IPS-NIHi11 (cell line): ENCODE measurements at regions not wholly inside any gene's neighbourhood (a gene's known extent, or its start where the extent isn't known, plus 50 kb on each side); places are given as distances from the start of the nearest gene placed in this dataset.
"Not testable (repeated sequence)": the region's sequence is repeated elsewhere in the genome, so short reads cannot be mapped to it uniquely, and the experiment has no call there.

Experiments
- DNase-seq: peaks from one replicate; pipeline ENCODE4 v3.0.0; 2012; ENCODE audit warnings: mixed read lengths, low spot score

GRCh38 chr10:8128511-8128910, 74.0 kb downstream of the GATA3 start:
- no peak for DNase-seq

GRCh38 chr10:8129438-8129837, 75.0 kb downstream of the GATA3 start:
- no peak for DNase-seq

DNA sequence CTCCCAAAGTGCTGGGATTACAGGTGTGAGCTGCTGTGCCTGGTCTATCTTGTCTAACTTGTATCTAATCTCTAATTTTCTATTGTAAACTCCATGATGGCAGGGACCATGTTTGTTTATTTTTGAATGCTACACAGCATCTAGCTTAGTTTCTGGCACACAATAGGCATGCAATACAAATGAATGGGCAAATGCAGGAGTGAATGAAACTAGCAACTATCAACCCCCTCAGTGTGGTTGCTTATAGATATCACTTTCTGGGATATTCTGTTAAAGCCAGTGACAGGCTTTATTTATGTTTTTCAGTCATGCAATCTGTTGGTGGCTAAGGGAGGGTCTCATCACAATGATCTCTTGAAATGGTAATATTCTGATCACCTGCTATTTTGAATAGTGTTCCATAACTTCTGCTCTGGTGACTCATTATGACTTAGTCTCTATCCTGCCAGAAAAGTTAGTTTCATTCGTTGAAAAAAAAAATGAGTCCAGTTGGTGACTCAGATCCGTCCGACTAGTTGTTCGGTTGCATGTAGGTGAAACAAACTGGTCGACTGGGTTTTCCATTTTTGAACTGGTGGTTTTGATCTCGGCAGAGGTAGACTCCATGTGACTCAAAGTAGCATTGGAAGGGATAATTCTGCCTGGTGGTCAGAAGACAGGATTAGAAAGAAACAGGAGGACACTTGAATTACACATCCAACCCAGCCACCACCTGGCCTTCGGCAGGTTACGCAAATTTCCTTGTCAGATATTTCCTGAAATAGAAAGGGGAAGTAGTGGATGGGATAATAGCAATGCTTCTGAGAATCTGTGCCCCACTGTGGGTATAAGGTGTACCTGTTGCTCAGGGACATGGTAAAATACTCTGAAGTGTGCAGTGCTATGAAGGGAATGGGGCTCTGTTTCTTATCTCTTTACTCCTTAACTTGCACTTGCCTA, 76.8 kb downstream of the GATA3 start:
- no peak for DNase-seq

- DNase-seq, result no peak
These were observed 78.7 kb downstream of the GATA3 start for GRCh38 chr10:8133146-8133545.

DNA sequence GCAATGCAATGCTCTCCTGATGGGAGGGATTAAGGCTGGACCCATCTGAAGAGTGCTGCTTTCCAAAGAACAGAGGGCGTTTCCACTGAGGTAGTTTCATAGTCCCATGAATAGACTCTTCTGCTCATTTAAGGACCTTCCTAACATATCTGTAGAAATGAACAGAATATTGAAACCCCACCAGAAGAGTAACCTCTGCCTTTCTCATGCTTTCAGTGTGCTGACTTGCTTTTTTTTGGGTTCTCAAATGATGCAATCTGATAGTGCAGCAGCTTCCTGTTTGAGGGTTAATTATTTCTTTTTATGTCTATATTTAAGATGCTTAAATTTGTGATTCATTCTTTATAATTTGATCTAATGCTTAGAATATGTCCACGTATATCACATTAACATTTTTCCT, 82.2 kb downstream of the GATA3 start:
- no peak for DNase-seq

DNA sequence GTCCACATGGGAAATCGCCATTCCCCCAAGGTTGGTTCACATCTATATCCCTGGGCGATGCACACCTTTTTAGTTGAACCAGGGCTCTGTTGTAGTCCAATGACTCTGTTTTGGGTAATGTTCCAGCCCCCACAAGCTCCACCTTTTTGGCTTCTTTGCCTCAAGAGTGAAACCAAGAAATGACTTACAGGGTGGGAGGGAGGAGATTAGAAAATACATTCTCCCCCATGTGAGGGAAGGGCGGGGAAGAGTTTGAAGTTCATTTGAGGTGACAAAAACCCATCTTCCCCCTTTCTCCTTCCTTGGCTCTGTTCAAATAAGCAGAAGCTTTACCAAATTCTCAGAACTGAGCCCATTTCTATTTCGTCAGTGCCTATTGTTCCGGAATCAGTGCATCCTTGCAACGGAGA, 82.8 kb downstream of the GATA3 start:
- DNase-seq, result no peak

- no peak for DNase-seq
These were observed 83.2 kb downstream of the GATA3 start for GRCh38 chr10:8137726-8138125.

DNA sequence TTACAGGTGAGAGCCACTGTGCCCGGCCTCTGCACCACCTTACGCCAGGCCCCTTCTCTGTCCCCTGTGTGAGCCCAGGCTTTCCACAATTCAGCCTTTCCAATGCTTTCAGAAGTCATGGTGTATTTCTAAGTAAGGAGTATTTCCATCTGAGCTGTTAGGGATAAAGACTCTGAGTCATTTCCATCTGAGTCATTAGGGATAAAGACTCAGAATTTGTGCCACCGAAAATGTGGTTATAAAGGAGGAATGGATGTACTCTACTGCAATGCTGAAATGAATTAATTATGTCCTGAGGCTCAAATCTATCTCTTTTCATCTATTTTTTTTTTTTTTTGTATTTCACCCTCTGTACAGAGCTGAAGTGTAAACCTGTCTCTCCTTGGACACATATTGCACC, 84.0 kb downstream of the GATA3 start:
- no peak for DNase-seq

DNA sequence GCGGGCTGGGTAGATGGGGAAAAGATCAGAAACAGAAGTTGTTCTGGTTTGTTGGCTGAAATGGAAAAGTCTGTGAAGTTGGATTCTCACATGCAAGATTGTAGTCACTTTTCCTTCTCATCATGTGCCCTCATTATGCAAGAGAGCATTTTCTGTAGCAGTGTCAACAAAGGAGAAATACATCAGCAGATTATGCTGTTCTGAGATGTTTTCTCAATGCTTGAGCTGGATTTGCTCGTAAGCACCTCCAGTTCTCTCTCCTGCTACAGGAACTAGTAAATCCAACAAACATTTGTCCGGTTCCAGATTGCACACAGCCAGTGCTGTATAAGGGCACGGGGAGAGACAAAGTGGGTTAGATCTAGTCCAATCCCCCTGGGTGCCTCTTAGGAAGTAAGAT, 90.0 kb downstream of the GATA3 start:
- DNase-seq, result no peak

DNA sequence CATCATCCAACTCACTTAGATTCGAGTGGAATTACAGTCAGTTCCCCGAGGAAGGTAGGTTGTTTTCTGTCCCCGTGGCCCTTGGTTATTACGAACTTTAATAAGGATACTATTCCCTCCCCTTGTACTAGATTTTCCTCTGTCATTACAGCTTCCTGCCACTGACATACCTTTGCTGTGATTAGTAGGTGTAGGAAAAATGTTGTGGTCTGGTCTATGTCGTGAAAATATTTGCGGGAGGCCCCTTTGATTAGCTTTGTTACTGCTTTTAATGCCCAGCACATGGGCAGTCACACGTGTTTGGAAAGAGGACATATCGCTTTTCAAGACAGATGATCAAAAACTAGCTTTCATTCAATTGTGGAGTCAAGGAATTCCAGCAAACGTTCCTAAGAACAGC, 92.2 kb downstream of the GATA3 start:
- no peak for DNase-seq

DNA sequence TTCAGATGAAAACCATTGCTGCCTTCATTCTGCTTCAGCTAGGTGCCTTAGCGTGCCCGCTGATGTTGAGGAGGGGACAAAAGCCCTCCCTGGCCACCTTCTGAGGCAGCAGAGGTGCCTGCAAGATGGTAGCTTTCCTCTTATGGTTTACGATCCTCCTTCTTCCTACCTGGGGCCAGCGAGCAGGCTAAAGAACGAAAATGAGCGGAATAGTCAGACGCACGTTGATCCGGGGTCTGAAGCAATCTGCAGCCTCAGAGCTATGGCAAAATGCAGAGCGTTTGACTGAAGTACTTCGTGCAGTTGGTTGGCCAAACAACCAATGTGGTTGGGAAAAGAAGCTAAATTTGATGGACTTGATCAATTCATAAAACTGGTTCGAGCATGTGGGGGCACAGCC, 95.5 kb downstream of the GATA3 start:
- DNase-seq, result no peak

- no peak for DNase-seq
These were observed 96.0 kb downstream of the GATA3 start for GRCh38 chr10:8150401-8150905.

DNA sequence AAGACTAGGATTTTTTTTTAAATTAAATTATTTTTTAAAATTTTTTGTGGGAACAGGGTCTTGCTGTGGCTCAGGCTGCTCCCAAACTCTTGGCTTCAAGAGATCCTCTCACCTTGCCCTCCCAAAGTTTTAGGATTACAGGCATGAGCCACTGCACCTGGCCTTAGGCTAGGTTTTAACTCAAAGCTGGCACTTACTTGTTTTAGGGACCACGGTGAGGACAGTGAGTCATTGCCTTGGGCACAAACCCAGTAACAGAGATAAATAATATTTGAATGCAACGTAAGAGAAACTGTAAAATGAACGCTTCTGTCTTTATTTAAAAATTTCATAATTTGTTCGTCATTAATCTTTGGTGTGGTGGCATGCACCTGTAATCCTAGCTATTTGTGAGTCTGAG, 96.6 kb downstream of the GATA3 start:
- no peak for DNase-seq

DNA sequence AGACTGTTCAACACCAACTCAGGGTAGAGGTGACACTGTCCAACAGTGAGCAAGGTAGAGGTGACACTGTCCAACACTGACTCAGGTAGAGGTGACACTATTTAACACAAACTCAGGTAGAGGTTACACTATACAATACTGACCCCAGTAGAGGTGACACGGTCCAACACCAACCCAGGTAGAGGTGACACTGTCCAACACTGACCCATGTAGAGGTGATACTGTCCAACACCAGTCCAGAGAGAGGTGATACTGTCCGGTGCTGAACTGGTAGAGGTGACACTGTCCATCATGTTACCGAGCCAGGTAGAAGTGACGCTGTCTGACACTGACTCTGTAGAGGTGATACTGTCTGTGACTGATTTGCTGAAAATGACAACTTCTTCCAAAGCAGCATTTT, 102.4 kb downstream of the GATA3 start:
- no peak for DNase-seq

DNA sequence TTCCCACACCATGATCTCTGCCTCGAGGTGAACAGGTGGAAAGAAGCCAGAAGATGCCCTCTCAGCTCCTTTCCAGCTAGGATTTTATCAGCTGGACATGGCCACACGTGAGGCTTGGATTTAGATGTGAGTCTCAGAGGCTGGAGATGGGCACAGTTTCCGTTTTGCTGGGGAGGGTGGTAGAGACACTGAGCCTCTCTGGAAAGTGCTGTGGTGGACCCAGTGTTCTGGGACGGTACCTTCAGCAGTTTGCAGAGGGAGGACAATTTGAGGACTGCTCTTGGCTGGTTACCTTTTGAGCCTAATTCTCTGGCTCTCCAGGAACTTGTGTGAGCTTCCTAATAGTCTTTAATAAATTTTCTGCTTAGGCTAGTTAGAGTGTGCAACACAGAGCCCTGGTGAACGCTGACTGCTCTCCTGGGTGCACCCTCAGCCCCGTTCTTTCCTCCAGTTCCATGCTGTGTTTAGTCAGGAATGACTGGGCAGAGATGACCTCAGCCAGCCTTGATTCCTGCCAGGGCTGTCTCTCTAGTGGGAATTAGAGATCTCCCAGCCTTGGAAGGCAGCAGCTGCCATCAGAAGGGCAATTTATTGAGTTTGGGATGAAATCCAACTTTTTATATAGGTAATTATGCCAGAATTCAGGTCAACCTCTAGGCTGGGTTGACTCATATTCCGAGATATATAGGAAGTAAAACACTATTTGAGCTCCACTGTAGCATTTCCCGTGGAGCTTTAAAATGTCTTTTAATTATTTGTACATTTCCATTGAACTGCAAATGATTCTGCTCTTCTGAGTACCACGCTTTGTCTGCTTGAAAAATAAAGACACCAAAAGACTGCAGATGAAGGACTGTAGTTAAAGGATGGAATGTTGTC, 103.9 kb downstream of the GATA3 start:
- DNase-seq, result no peak

- DNase-seq, result no peak
These were observed 105.1 kb downstream of the GATA3 start for GRCh38 chr10:8159341-8160165.

GRCh38 chr10:8163824-8164223, 109.3 kb downstream of the GATA3 start:
- no peak for DNase-seq

GRCh38 chr10:8164640-8165039, 110.2 kb downstream of the GATA3 start:
- not testable (repeated sequence) for DNase-seq

DNA sequence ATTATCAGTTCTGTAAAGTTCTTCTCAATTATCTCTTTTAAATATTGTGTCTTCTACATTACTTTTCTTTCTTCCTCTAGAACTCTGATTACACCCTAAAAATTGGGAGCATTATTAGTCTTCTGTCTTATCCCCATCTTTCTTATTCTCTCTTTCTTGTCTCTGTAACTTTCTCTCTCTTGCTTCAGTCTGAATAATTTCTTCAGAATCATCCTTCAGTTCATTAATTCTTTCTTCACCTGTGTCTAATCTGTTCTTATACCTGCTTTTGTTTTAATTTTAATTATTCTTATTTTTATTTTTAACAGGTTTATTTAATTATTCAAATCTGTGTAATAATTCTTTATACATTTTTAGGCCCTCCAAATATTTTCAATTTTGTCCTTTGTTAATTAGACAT, 114.3 kb downstream of the GATA3 start:
- no peak for DNase-seq

- no peak for DNase-seq
These were observed 116.5 kb downstream of the GATA3 start for GRCh38 chr10:8171008-8171407.

DNA sequence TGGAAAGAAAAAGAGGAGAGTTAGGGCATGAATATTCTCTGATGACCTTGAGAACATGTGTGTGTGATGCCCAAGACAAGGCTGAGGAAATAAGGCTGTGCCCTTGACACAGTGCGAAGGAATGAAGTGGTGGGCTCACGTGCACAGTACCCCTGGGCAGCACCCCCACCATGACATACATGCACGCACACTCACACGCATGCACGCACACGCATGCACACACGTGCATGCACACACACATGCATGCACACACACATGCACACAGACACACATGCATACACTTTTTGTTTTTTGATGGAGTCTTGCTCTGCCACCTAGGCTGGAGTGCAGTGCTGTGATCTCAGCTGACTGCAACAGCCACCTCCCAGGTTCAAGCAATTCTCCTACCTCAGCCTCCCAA, 118.1 kb downstream of the GATA3 start:
- DNase-seq, result no peak
